T-helper 2 cell treated with Interferon-gamma antibody and Interleukin-4, amounts not matched to agents 5 μg/mL and 100 μg/mL, for 36 hours (primary cell): ENCODE measurements at regions not wholly inside any gene's neighbourhood (a gene's known extent, or its start where the extent isn't known, plus 50 kb on each side); places are given as distances from the start of the nearest gene placed in this dataset.

Experiments
- DNase-seq: peaks from one replicate; pipeline ENCODE4 v3.0.0; 2021; ENCODE audit warnings: low spot score
- H3K27ac Mint-ChIP-seq: one replicate; pipeline ENCODE4 v1.8.0; 2021; ENCODE audit warnings: mild to moderate bottlenecking, mixed read lengths
- H3K27me3 Mint-ChIP-seq: one replicate; pipeline ENCODE4 v1.8.0; 2021; ENCODE audit warnings: low read depth, mixed read lengths
- H3K36me3 Mint-ChIP-seq: one replicate; pipeline ENCODE4 v1.8.0; 2021; ENCODE audit warnings: low read depth, mixed read lengths
- H3K4me1 Mint-ChIP-seq: one replicate; pipeline ENCODE4 v1.8.0; 2021; ENCODE audit warnings: low read depth, mixed read lengths
- H3K4me3 Mint-ChIP-seq: one replicate; pipeline ENCODE4 v1.8.0; 2022; ENCODE audit warnings: mild to moderate bottlenecking, moderate library complexity, mixed read lengths
- H3K9me3 Mint-ChIP-seq: one replicate; pipeline ENCODE4 v1.8.0; 2021; ENCODE audit warnings: mixed read lengths

- H3K4me3 Mint-ChIP-seq, result no peak overlapping the region
These were observed 67.5 kb upstream of the ZBED5 start for GRCh38 chr11:10925149-10925926.

DNA sequence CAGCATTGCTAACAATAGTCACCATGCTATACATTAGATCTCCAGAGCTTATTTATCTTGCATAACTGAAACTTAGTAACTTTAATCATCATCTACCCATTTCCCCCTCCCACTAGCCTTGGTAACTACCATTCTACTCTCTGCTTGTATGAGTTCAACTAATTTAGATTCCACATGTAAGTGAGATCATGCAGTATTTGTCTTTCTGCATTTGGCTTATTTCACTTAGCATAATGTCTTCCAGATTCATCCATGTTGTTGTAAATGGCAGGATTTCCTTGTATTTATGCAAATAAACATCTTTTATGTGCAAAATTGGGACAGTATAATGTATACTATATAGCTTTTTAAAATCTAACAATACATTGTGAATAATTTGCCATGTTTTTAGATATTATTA is 66.0 kb upstream of the ZBED5 start:
- Mint-ChIP-seq H3K27me3 (peaks cover 18% of the 10 kb centered on the region), H3K4me1 (peaks cover 7% of the 10 kb centered on the region), H3K9me3 (peaks cover under 1% of the 10 kb centered on the region), H3K36me3 (no peaks in the 10 kb centered on the region), H3K4me3 (no peak overlapping the region), H3K27ac (no peak overlapping the region)
- DNase-seq, result no peak

More at GRCh38 chr11:10925149-10925926, 67.5 kb upstream of the ZBED5 start:
- Mint-ChIP-seq H3K9me3 (no peaks in the 10 kb centered on the region), H3K36me3 (no peaks in the 10 kb centered on the region), H3K27ac (no peak overlapping the region), H3K4me1 (peaks cover 8% of the 10 kb centered on the region), H3K27me3 (peaks cover 29% of the 10 kb centered on the region)
- no peak for DNase-seq

DNA sequence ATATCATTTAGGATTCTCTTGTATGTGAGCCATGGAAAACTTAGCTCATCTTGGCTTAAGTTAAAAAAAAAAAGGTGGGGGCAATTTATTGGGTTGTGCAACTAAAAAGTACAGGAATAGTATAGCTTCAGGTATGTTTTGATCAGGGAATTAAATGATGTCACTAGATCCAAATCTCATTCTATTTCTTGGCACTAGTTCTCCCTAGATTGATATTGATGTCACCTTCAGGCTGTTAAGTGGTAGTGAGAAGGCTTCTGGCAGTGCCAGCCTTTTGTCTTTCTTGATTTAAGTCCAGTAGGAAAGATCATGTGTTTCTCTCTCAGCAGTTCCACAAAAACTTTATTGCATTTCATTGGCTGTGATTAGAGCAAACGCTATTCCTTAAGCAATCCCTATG is 65.0 kb upstream of the ZBED5 start:
- Mint-ChIP-seq H3K4me3 (no peak overlapping the region), H3K4me1 (peaks cover 7% of the 10 kb centered on the region), H3K27me3 (peaks cover 9% of the 10 kb centered on the region), H3K27ac (no peak overlapping the region), H3K9me3 (peaks cover 10% of the 10 kb centered on the region), H3K36me3 (no peaks in the 10 kb centered on the region)
- DNase-seq, result no peak

- Mint-ChIP-seq H3K36me3 (peaks cover 1% of the 10 kb centered on the region), H3K9me3 (peaks cover 20% of the 10 kb centered on the region), H3K4me3 (no peak overlapping the region), H3K27ac (no peak overlapping the region), H3K27me3 (peaks cover 3% of the 10 kb centered on the region), H3K4me1 (peaks cover 7% of the 10 kb centered on the region)
- no peak for DNase-seq
These were observed 63.0 kb upstream of the ZBED5 start for GRCh38 chr11:10920875-10921274.

DNA sequence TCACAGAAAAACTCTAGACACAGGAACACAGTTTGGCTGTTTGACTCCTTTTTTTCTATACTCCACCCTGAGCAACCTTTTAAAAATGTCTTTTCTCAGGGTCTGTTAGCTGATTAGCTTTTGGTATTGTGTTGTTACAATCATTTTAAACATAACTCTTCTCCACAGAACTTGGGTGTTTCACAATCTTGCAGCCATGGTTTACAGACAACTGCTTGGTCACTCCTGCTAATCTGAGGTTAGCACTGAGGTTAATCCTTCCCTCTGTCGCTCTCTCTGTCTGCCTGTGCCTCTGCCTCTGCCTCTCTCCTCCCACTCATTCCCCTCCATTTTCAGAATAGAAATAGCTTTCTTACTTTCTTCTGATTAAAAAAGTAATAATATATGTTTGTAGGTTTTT is 62.4 kb upstream of the ZBED5 start:
- Mint-ChIP-seq H3K4me3 (no peak overlapping the region), H3K9me3 (peaks cover 20% of the 10 kb centered on the region), H3K27me3 (peaks cover 3% of the 10 kb centered on the region), H3K36me3 (peaks cover 1% of the 10 kb centered on the region), H3K27ac (no peak overlapping the region), H3K4me1 (peaks cover 7% of the 10 kb centered on the region)
- no peak for DNase-seq

DNA sequence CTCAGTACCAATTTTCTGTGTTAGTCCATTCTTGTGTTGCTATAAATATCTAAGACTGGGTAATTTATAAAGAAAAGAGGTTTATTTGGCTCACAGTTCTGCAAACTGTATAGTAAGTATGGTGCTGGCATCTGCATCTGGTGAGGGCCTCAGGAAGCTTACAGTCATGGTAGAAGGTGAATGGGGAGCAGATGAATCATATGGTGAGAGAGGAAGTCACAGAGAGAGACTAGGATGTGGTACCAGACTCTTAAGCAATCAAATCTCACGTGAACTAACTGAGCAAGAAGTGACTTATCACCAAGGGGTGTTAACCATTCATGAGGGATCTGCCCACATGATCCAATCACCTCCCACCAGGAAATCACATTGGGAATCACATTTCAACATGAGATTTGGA is 60.8 kb upstream of the ZBED5 start:
- Mint-ChIP-seq H3K9me3 (peaks cover 20% of the 10 kb centered on the region), H3K36me3 (peaks cover 1% of the 10 kb centered on the region), H3K27me3 (peaks cover 3% of the 10 kb centered on the region), H3K4me1 (peaks cover 7% of the 10 kb centered on the region), H3K27ac (no peak overlapping the region), H3K4me3 (no peak overlapping the region)
- DNase-seq, result no peak

- Mint-ChIP-seq H3K27ac (no peak overlapping the region), H3K9me3 (peaks cover 20% of the 10 kb centered on the region)
These were observed 60.4 kb upstream of the ZBED5 start for GRCh38 chr11:10918275-10918674.

GRCh38 chr11:10917802-10918201 is 59.9 kb upstream of the ZBED5 start:
- peaks cover 20% of the 10 kb centered on the region for H3K9me3 Mint-ChIP-seq
- H3K4me1 Mint-ChIP-seq, result peaks cover 7% of the 10 kb centered on the region
- DNase-seq, result no peak
- no peak overlapping the region for H3K4me3 Mint-ChIP-seq
- H3K36me3 Mint-ChIP-seq, result peaks cover 1% of the 10 kb centered on the region
- peaks cover 3% of the 10 kb centered on the region for H3K27me3 Mint-ChIP-seq
- no peak overlapping the region for H3K27ac Mint-ChIP-seq

More at GRCh38 chr11:10918275-10918674, 60.4 kb upstream of the ZBED5 start:
- Mint-ChIP-seq H3K27me3 (peaks cover 3% of the 10 kb centered on the region), H3K36me3 (peaks cover 1% of the 10 kb centered on the region), H3K4me3 (no peak overlapping the region), H3K4me1 (peaks cover 7% of the 10 kb centered on the region)
- no peak for DNase-seq

DNA sequence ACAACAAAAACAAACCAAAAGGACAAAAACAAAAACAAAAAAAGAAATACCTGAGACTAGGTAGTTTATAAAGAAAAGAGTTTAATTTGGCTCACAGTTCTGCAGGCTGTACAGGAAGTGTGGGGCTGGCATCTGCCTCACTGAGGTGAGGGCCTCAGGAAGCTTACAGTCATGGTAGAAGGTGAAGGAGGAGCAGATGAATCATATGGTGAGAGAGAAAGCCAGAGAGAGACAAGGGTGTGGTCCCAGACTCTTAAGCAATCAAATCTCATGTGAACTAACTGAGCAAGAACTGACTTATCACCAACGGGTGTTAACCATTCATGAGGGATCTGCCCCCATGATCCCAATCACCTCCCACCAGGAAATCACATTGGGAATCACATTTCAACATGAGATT is 58.8 kb upstream of the ZBED5 start:
- Mint-ChIP-seq H3K4me1 (peaks cover 7% of the 10 kb centered on the region), H3K27ac (no peak overlapping the region), H3K36me3 (peaks cover 1% of the 10 kb centered on the region), H3K27me3 (peaks cover 3% of the 10 kb centered on the region), H3K9me3 (peaks cover 20% of the 10 kb centered on the region), H3K4me3 (no peak overlapping the region)
- DNase-seq, result no peak

DNA sequence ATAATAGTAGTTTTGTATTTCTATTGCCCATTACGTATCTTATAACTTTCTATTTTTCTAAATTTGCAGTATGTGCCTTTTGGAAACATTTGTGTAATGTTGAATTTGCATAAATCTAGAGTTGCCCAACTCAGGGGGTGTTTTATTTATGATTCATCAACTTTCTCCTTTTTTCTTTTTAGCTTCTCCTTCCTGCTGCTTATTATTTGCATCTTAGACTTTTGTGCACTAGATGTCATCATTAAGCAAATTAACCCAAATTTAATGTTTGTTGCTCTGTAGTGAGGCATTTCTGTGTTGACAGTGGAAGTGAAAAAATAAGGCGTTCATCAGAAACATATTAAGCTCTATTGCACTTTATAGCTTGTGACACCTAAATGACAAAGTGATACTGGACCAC is 56.2 kb upstream of the ZBED5 start:
- DNase-seq, result no peak
- peaks cover 20% of the 10 kb centered on the region for H3K9me3 Mint-ChIP-seq
- no peak overlapping the region for H3K4me3 Mint-ChIP-seq
- H3K36me3 Mint-ChIP-seq, result peaks cover 1% of the 10 kb centered on the region
- peaks cover 8% of the 10 kb centered on the region for H3K27me3 Mint-ChIP-seq
- H3K27ac Mint-ChIP-seq, result no peak overlapping the region
- H3K4me1 Mint-ChIP-seq, result no peaks in the 10 kb centered on the region

- H3K36me3 Mint-ChIP-seq, result peaks cover 1% of the 10 kb centered on the region
- peaks cover 8% of the 10 kb centered on the region for H3K27me3 Mint-ChIP-seq
- no peak overlapping the region for H3K27ac Mint-ChIP-seq
- H3K4me1 Mint-ChIP-seq, result no peaks in the 10 kb centered on the region
- peaks cover 12% of the 10 kb centered on the region for H3K9me3 Mint-ChIP-seq
- no peak for DNase-seq
- H3K4me3 Mint-ChIP-seq, result no peak overlapping the region
These were observed 55.2 kb upstream of the ZBED5 start for GRCh38 chr11:10913075-10913474.

DNA sequence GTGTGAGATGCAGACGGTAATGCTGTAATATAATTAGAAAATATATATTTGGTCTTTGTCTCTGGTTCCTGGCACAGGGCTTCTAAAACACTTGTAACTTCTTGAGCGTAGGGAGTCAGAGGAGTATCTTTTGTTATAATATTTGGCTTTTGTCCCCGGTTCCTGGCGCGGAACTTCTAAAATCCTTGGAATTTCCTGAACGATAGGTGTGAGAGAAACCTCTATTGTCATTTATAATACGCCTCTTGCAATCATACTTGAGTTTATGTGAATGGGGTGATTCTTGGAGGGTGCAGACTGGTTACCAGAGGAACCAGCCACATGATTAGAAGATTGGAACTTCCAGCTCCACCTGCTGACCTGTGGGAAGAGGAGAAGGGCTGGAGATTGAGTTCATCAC is 54.1 kb upstream of the ZBED5 start:
- Mint-ChIP-seq H3K4me3 (no peak overlapping the region), H3K27me3 (peaks cover 11% of the 10 kb centered on the region), H3K9me3 (peaks cover 7% of the 10 kb centered on the region), H3K4me1 (no peaks in the 10 kb centered on the region), H3K27ac (no peak overlapping the region), H3K36me3 (no peaks in the 10 kb centered on the region)
- no peak for DNase-seq

DNA sequence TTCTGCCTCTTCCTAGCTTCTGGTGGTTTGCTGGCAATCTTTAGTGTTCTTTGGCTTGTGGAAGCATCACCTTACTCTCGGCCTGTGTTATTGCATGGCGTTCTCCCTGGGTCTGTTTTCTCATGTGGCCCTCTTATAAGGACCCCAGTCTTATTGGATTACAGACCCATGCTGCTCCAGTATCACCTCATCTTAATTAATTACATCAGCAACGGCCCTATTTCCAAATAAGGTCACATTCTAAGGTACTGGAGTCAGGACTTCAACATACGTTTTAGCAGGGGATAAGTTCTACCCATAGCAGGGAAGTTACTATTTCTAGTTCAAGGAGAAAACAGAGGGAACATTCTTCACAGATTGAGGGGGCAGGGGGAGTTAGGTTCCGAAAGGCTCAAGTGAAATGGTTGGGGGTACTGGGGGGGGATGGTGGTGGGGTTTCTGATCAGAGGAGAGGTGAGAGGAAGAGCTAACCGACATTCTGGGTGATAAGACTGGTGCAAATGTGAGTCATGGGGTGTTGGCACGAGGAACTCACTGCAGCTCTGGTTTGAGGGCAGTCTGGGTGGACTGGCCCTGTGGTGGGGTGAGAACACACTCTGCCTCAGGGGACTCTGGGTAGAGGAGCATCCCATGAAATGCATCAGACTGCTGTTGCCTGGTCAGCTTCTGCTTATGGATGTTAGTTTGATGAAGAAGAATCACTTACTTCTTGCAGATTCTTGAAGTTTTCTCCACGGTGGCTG is 51.5 kb upstream of the ZBED5 start:
- no peak overlapping the region for H3K4me3 Mint-ChIP-seq
- no peak for DNase-seq
- no peaks in the 10 kb centered on the region for H3K36me3 Mint-ChIP-seq
- no peak overlapping the region for H3K27ac Mint-ChIP-seq
- H3K4me1 Mint-ChIP-seq, result no peaks in the 10 kb centered on the region
- peaks cover 22% of the 10 kb centered on the region for H3K27me3 Mint-ChIP-seq
- H3K9me3 Mint-ChIP-seq, result no peaks in the 10 kb centered on the region

DNA sequence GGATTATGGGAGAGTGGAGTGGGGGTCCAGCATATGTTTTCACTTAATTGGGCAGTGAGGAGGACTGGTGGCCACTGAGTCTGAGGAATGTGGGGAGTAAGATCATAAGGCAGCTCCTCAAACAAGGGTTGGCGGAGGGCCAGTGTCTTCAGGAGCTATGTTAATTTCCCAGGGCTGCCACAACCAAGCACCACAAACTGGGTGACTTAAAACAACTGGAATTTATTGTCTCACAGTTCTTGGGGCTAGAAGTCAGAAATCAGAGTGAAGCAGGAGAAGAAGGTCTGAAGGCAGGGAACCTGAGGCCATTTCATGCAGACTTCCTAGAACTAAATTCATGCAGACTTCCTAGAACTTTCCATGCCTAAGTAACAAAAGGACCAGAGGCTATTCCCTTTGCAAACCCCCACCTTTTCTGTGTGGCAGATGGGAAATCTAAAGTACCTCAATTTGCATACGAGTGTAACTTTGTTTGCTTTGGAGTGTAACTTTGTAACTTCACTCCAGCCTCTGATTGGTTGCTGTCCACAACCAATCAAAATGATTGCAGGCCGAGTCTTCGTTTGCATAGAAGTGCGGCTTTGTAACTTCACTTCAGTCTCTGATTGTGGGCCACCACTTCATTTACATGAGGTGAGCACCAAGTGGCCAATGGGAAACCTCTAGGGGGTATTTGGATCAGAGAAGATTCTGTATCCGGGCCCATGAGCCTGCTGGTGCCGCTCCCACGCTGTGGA is 50.5 kb upstream of the ZBED5 start:
- Mint-ChIP-seq H3K4me3 (no peak overlapping the region), H3K9me3 (no peaks in the 10 kb centered on the region), H3K27me3 (peaks cover 22% of the 10 kb centered on the region), H3K4me1 (no peaks in the 10 kb centered on the region), H3K36me3 (no peaks in the 10 kb centered on the region), H3K27ac (no peak overlapping the region)
- no peak for DNase-seq
